ENCODE measurements at regions not wholly inside any gene's neighbourhood (a gene's known extent, or its start where the extent isn't known, plus 50 kb on each side); places are given as distances from the start of the nearest gene placed in this dataset.

DNA sequence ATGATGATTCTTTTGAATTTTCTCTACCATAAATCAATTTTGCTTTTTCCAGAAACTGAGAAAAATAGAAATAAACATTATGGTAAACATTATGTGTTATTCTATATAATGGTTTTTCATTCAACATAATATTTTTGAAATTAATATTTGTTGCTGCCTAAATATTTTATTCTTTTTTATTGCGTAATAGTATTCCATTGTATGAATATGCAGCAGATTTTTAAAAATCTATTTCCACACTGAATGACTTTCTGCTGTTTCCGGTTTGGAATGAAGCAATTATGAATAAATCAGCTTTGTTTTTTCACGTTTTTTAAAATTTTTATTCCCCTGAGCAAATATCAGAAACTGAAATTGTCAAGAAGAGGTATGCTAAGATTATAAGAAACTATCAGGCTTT lies 335.2 kb upstream of the KCND2 start:
- no peak for DNase-seq
- H4K20me1 ChIP-seq (ENCODE audit: insufficient read depth, low read length): no peaks in the 10 kb centered on the region
- TF ChIP-seq EZH2 (IDR thresholded peaks at IDR 0.05; ENCODE audit: borderline replicate concordance, low read depth, low read length, severe bottlenecking): no peak
- H3K36me3 ChIP-seq (ENCODE audit: insufficient read depth, low read length): no peaks in the 10 kb centered on the region
- H3K4me2 ChIP-seq (ENCODE audit: insufficient read depth, low read length): no peak overlapping the region
- H3K9ac ChIP-seq (ENCODE audit: low read depth, low read length): no peak overlapping the region
- H3K27me3 ChIP-seq (ENCODE audit: insufficient read depth, low read length, poor library complexity): no peaks in the 10 kb centered on the region
- H3K4me1 ChIP-seq (ENCODE audit: insufficient read depth, low read length): no peaks in the 10 kb centered on the region
- no peak overlapping the region for H3K27ac ChIP-seq (ENCODE audit: low read length)
- H2AFZ ChIP-seq (ENCODE audit: low read depth, low read length): no peak overlapping the region
- ATAC-seq (ENCODE audit: insufficient read depth, low read depth): no peak
- no peaks in the 10 kb centered on the region for H3K9me3 ChIP-seq (ENCODE audit: insufficient read depth, low read length, severe bottlenecking)
- H3K79me2 ChIP-seq (ENCODE audit: insufficient read depth, low read length): no peaks in the 10 kb centered on the region
- H3K4me3 ChIP-seq (ENCODE audit: low read depth in 1 of 2, low read length in 2 of 2): no peak overlapping the region

DNA sequence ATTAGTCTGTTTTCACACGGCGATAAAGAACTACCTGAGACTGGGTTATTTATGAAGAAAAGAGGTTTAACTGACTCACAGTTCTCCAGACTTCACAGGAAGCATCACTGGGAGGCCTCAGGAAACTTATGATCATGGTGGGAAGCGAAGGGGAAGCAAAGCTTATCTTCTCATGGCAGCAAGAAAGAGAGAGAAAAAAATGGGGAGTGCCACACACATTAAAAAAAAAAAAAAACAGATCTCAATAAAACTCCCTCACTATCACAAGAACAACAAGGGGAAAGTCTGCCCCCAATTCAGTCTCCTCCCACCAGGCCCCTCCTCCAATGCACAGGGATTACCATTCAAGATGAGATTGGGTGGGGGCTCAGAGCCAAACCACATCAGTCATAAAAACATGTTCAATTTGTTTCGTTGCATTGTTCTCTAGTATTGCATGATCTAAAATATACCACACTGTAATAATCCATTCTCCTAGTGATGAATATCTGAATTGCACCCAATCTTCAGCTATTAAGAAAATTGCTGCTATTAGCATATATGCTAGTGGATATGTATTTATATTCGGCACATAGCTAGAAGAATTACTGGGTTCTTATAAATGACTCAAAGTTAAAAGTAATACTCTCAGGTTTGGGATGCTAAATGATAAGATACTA lies 328.9 kb upstream of the KCND2 start:
- no peak overlapping the region for H3K4me2 ChIP-seq (ENCODE audit: insufficient read depth, low read length)
- no peaks in the 10 kb centered on the region for H3K27me3 ChIP-seq (ENCODE audit: insufficient read depth, low read length, poor library complexity)
- H3K79me2 ChIP-seq (ENCODE audit: insufficient read depth, low read length): no peaks in the 10 kb centered on the region
- no peak overlapping the region for H3K4me3 ChIP-seq (ENCODE audit: low read depth in 1 of 2, low read length in 2 of 2)
- TF ChIP-seq, protein P1, sequence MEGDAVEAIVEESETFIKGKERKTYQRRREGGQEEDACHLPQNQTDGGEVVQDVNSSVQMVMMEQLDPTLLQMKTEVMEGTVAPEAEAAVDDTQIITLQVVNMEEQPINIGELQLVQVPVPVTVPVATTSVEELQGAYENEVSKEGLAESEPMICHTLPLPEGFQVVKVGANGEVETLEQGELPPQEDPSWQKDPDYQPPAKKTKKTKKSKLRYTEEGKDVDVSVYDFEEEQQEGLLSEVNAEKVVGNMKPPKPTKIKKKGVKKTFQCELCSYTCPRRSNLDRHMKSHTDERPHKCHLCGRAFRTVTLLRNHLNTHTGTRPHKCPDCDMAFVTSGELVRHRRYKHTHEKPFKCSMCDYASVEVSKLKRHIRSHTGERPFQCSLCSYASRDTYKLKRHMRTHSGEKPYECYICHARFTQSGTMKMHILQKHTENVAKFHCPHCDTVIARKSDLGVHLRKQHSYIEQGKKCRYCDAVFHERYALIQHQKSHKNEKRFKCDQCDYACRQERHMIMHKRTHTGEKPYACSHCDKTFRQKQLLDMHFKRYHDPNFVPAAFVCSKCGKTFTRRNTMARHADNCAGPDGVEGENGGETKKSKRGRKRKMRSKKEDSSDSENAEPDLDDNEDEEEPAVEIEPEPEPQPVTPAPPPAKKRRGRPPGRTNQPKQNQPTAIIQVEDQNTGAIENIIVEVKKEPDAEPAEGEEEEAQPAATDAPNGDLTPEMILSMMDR (IDR thresholded peaks at IDR 0.05; ENCODE audit: borderline replicate concordance, extremely low read depth, low read length, poor library complexity, severe bottlenecking): no peak
- TF ChIP-seq EZH2 (IDR thresholded peaks at IDR 0.05; ENCODE audit: borderline replicate concordance, low read depth, low read length, severe bottlenecking): no peak
- H3K27ac ChIP-seq (ENCODE audit: low read length): no peak overlapping the region
- H2AFZ ChIP-seq (ENCODE audit: low read depth, low read length): no peak overlapping the region
- H3K4me1 ChIP-seq (ENCODE audit: insufficient read depth, low read length): no peaks in the 10 kb centered on the region
- DNase-seq (no peak), ATAC-seq (ENCODE audit: insufficient read depth, low read depth) (no peak)
- no peak overlapping the region for H3K9ac ChIP-seq (ENCODE audit: low read depth, low read length)
- no peaks in the 10 kb centered on the region for H4K20me1 ChIP-seq (ENCODE audit: insufficient read depth, low read length)
- no peaks in the 10 kb centered on the region for H3K36me3 ChIP-seq (ENCODE audit: insufficient read depth, low read length)
- no peaks in the 10 kb centered on the region for H3K9me3 ChIP-seq (ENCODE audit: insufficient read depth, low read length, severe bottlenecking)

GRCh38 chr7:119944601-119944972 lies 328.4 kb upstream of the KCND2 start:
- H3K27ac ChIP-seq (ENCODE audit: low read length): no peak overlapping the region
- no peak for DNase-seq
- ATAC-seq (ENCODE audit: insufficient read depth, low read depth): no peak

GRCh38 chr7:119945822-119946221 lies 327.2 kb upstream of the KCND2 start:
- no peak overlapping the region for H3K27ac ChIP-seq (ENCODE audit: low read length)
- H2AFZ ChIP-seq (ENCODE audit: low read depth, low read length): no peak overlapping the region
- H3K79me2 ChIP-seq (ENCODE audit: insufficient read depth, low read length): no peaks in the 10 kb centered on the region
- H3K9ac ChIP-seq (ENCODE audit: low read depth, low read length): no peak overlapping the region
- H3K4me3 ChIP-seq (ENCODE audit: low read depth in 1 of 2, low read length in 2 of 2): no peak overlapping the region
- DNase-seq (no peak), ATAC-seq (ENCODE audit: insufficient read depth, low read depth) (no peak)
- no peaks in the 10 kb centered on the region for H3K4me1 ChIP-seq (ENCODE audit: insufficient read depth, low read length)
- H3K36me3 ChIP-seq (ENCODE audit: insufficient read depth, low read length): no peaks in the 10 kb centered on the region
- H3K4me2 ChIP-seq (ENCODE audit: insufficient read depth, low read length): no peak overlapping the region
- no peaks in the 10 kb centered on the region for H3K27me3 ChIP-seq (ENCODE audit: insufficient read depth, low read length, poor library complexity)
- H4K20me1 ChIP-seq (ENCODE audit: insufficient read depth, low read length): no peaks in the 10 kb centered on the region
- H3K9me3 ChIP-seq (ENCODE audit: insufficient read depth, low read length, severe bottlenecking): no peaks in the 10 kb centered on the region
- TF ChIP-seq EZH2 (IDR thresholded peaks at IDR 0.05; ENCODE audit: borderline replicate concordance, low read depth, low read length, severe bottlenecking): no peak
- TF ChIP-seq, protein P1 (IDR thresholded peaks at IDR 0.05; ENCODE audit: borderline replicate concordance, extremely low read depth, low read length, poor library complexity, severe bottlenecking): no peak

More at GRCh38 chr7:119944601-119944972, 328.4 kb upstream of the KCND2 start:
- Histone ChIP-seq H3K9ac (ENCODE audit: low read depth, low read length) (no peak overlapping the region), H3K36me3 (ENCODE audit: insufficient read depth, low read length) (no peaks in the 10 kb centered on the region), H3K27me3 (ENCODE audit: insufficient read depth, low read length, poor library complexity) (no peaks in the 10 kb centered on the region), H3K9me3 (ENCODE audit: insufficient read depth, low read length, severe bottlenecking) (no peaks in the 10 kb centered on the region), H4K20me1 (ENCODE audit: insufficient read depth, low read length) (no peaks in the 10 kb centered on the region), H3K4me2 (ENCODE audit: insufficient read depth, low read length) (no peak overlapping the region), H3K4me1 (ENCODE audit: insufficient read depth, low read length) (no peaks in the 10 kb centered on the region), H2AFZ (ENCODE audit: low read depth, low read length) (no peak overlapping the region), H3K4me3 (ENCODE audit: low read depth in 1 of 2, low read length in 2 of 2) (no peak overlapping the region), H3K79me2 (ENCODE audit: insufficient read depth, low read length) (no peaks in the 10 kb centered on the region)
- TF ChIP-seq, protein P1 (IDR thresholded peaks at IDR 0.05; ENCODE audit: borderline replicate concordance, extremely low read depth, low read length, poor library complexity, severe bottlenecking): no peak
- TF ChIP-seq EZH2 (IDR thresholded peaks at IDR 0.05; ENCODE audit: borderline replicate concordance, low read depth, low read length, severe bottlenecking): no peak

Measured in DND-41 (cell line).